A549 (cell line): ENCODE measurements at regions not wholly inside any gene's neighbourhood (a gene's known extent, or its start where the extent isn't known, plus 50 kb on each side); places are given as distances from the start of the nearest gene placed in this dataset.

Experiments
- ATAC-seq, 2 experiments: fragments of 200-7000 bp in 1 of 2; fragments of >200 bp in 1 of 2; cut with Nextera tagmentation in 1 of 2; cut with Tn5 transposase in 1 of 2; 3 replicates each; pipeline versions ENCODE4 v1.8.0 to v1.9.1; 2018 to 2020; ENCODE audit warnings: mild to moderate bottlenecking in 1 of 2, moderate library complexity in 1 of 2
- CTCF ChIA-PET: fragments of 300-600 bp; sonication (Branson Sonifier 250); formaldehyde crosslinking; extraction: SDS; loops from one replicate; lab custom pipeline; 2021; ENCODE audit warnings: antibody characterized with exemption, inconsistent platforms; lab: Yijun Ruan, JAX
- POLR2A ChIA-PET: fragments of 350-600 bp; formaldehyde crosslinking; extraction: SDS; loops from one replicate; lab custom pipeline; 2021; ENCODE audit warnings: antibody characterized with exemption, inconsistent platforms; lab: Yijun Ruan, JAX
- DNase-seq, 2 experiments: peaks; one replicate each; pipeline versions ENCODE4 v3.0.0 to v3.0.0-alpha.2; 2011 to 2016; ENCODE audit warnings: low read depth in 1 of 2, low spot score in 1 of 2
- FAIRE-seq: peaks from 2 replicates; lab custom pipeline; 2011; peaks lifted over from hg19 to GRCh38; lab: Jason Lieb, UNC
- H3K27ac ChIP-seq, 2 experiments: fragments of >200 bp; sonication (Bioruptor Twin); formaldehyde crosslinking; 3 replicates each; pipeline ENCODE4 v1.5.1; 2016 to 2017
- H3K4me1 ChIP-seq: fragments of >200 bp; sonication (Bioruptor Twin); formaldehyde crosslinking; 3 replicates; pipeline ENCODE4 v1.6.1; 2016
- H3K4me2 ChIP-seq: fragments of >200 bp; sonication (Bioruptor Twin); formaldehyde crosslinking; 3 replicates; pipeline ENCODE4 v1.6.1; 2016
- H3K4me3 ChIP-seq: fragments of >200 bp; sonication (Bioruptor Twin); formaldehyde crosslinking; 3 replicates; pipeline ENCODE4 v1.5.1; 2016
- H3K9me3 ChIP-seq: fragments of >200 bp; sonication (Bioruptor Twin); formaldehyde crosslinking; 3 replicates; pipeline ENCODE4 v1.6.1; 2016
- ATOH8 ChIP-seq: fragments of 250-450 bp; sonication (Bioruptor Pico); IDR thresholded peaks from 2 replicates; pipeline ENCODE4 v1.5.0; 2020; ENCODE audit warnings: low read depth, mild to moderate bottlenecking, moderate library complexity
- BCL3 ChIP-seq: fragments of >200 bp; sonication (Bioruptor Twin); formaldehyde crosslinking; IDR thresholded peaks from 3 replicates; pipeline ENCODE4 v1.6.1; 2016
- CBX2 ChIP-seq: fragments of 200-600 bp; sonication (generic); IDR thresholded peaks from 2 replicates; pipeline ENCODE4 v1.6.1; 2016; ENCODE audit warnings: low read depth, mild to moderate bottlenecking, borderline replicate concordance
- CHD2 ChIP-seq: fragments of 150-350 bp; IDR thresholded peaks from 2 replicates; pipeline ENCODE4 v1.6.1; 2014; ENCODE audit warnings: low read length; ENCODE audit not compliant: partially characterized antibody
- CHD4 ChIP-seq: fragments of 200-600 bp; sonication (generic); IDR thresholded peaks from 2 replicates; pipeline ENCODE4 v1.6.1; 2016; ENCODE audit warnings: antibody characterized with exemption, mild to moderate bottlenecking, borderline replicate concordance
- EHF ChIP-seq: fragments of 250-450 bp; sonication (Bioruptor Pico); IDR thresholded peaks from 2 replicates; pipeline ENCODE4 v1.5.0; 2020; ENCODE audit warnings: mild to moderate bottlenecking
- EHMT2 ChIP-seq: fragments of 200-600 bp; sonication (generic); IDR thresholded peaks from 2 replicates; pipeline ENCODE4 v1.6.1; 2016; ENCODE audit warnings: antibody characterized with exemption, low read depth, mild to moderate bottlenecking, moderate library complexity
- EP300 ChIP-seq, 2 experiments: fragments of >200 bp; sonication (Bioruptor Twin); formaldehyde crosslinking; IDR thresholded peaks; 2 replicates in 1 of 2; 3 replicates in 1 of 2; pipeline ENCODE4 v1.6.1; 2016 to 2017
- ESRRA ChIP-seq: fragments of 150-350 bp; IDR thresholded peaks from 2 replicates; pipeline ENCODE4 v1.6.1; 2014; ENCODE audit warnings: mild to moderate bottlenecking, low read length, borderline replicate concordance
- FOSL2 ChIP-seq, 2 experiments: fragments of 450-650 bp in 1 of 2; fragments of >200 bp in 1 of 2; sonication (Bioruptor Twin) in 1 of 2; formaldehyde crosslinking; IDR thresholded peaks; 2 replicates each; pipeline versions ENCODE4 v1.5.0 to v1.6.1; 2016 to 2020; ENCODE audit warnings: mild to moderate bottlenecking in 1 of 2, moderate library complexity in 1 of 2
- FOXS1 ChIP-seq: fragments of 250-450 bp; sonication (Bioruptor Pico); IDR thresholded peaks from 2 replicates; pipeline ENCODE4 v1.5.0; 2020; ENCODE audit warnings: mild to moderate bottlenecking, moderate library complexity
- HEYL ChIP-seq: fragments of 250-450 bp; sonication (Bioruptor Pico); IDR thresholded peaks from 2 replicates; pipeline ENCODE4 v1.8.0; 2021; ENCODE audit warnings: mild to moderate bottlenecking, moderate library complexity
- JUN ChIP-seq, 2 experiments: fragments of >200 bp; sonication (Bioruptor Twin); formaldehyde crosslinking; IDR thresholded peaks; 2 replicates in 1 of 2; 3 replicates in 1 of 2; pipeline ENCODE4 v1.6.1; 2016 to 2017
- JUNB ChIP-seq: fragments of >200 bp; sonication (Bioruptor Twin); formaldehyde crosslinking; IDR thresholded peaks from 2 replicates; pipeline ENCODE4 v1.6.1; 2016
- KDM1A ChIP-seq: fragments of 200-600 bp; sonication (generic); IDR thresholded peaks from 2 replicates; pipeline ENCODE4 v1.6.1; 2016; ENCODE audit warnings: low read depth, mild to moderate bottlenecking
- MAFK ChIP-seq: fragments of 450-650 bp; IDR thresholded peaks from 2 replicates; pipeline ENCODE4 v1.6.1; 2014; ENCODE audit not compliant: partially characterized antibody
- MYC ChIP-seq: IDR thresholded peaks from 2 replicates; pipeline ENCODE4 v1.6.1; 2012; ENCODE audit warnings: mild to moderate bottlenecking, inconsistent platforms, low read length, improper control_type of control experiment, borderline replicate concordance
- PHF8 ChIP-seq: fragments of 200-600 bp; sonication (generic); IDR thresholded peaks from 2 replicates; pipeline ENCODE4 v1.6.1; 2016; ENCODE audit warnings: low read depth, mild to moderate bottlenecking, antibody characterized with exemption, moderate library complexity, borderline replicate concordance
- RAD21 ChIP-seq, 2 experiments: fragments of >200 bp in 1 of 2; sonication (Bioruptor Twin) in 1 of 2; formaldehyde crosslinking in 1 of 2; IDR thresholded peaks in 1 of 2; conservative IDR thresholded peaks in 1 of 2; 2 replicates in 1 of 2; 3 replicates in 1 of 2; pipeline ENCODE4 v1.6.1; 2012 to 2018; ENCODE audit warnings: inconsistent platforms in 1 of 2
- REST ChIP-seq: fragments of 200-600 bp; sonication (generic); IDR thresholded peaks from 2 replicates; pipeline ENCODE4 v1.6.1; 2016; ENCODE audit warnings: antibody characterized with exemption, mild to moderate bottlenecking, moderate library complexity
- SREBF2 ChIP-seq: fragments of 450-650 bp; IDR thresholded peaks from 2 replicates; pipeline ENCODE4 v1.6.1; 2014; ENCODE audit warnings: mild to moderate bottlenecking, moderate library complexity
- TFCP2L1 ChIP-seq: fragments of 250-450 bp; sonication (Bioruptor Pico); IDR thresholded peaks from 2 replicates; pipeline ENCODE4 v1.5.0; 2021; ENCODE audit warnings: mild to moderate bottlenecking
- ZC3H11A ChIP-seq: fragments of 450-650 bp; IDR thresholded peaks from 2 replicates; pipeline ENCODE4 v1.6.1; 2014; ENCODE audit warnings: antibody characterized with exemption, mild to moderate bottlenecking
- ZFP36 ChIP-seq: fragments of 450-650 bp; IDR thresholded peaks from 2 replicates; pipeline ENCODE4 v1.6.1; 2014; ENCODE audit warnings: borderline replicate concordance; ENCODE audit not compliant: partially characterized antibody
- WGBS: methylation state at CpG from one replicate; pipeline ENCODE4 v1.1.6; 2017; ENCODE audit errors: missing lambda C conversion rate; 5-methylcytosine and 5-hydroxymethylcytosine counted together

- Histone ChIP-seq H3K9me3 (no peaks in the 10 kb centered on the region), H3K27ac (no peak overlapping the region), H3K4me1 (no peaks in the 10 kb centered on the region), H3K4me3 (no peak overlapping the region), H3K4me2 (no peak overlapping the region)
- POLR2A ChIA-PET, result no interaction called here
- no peak for DNase-seq
- CTCF ChIA-PET, result interaction anchor here (1.6 kb wide), 1 partner anchor 13 kb away, joined by 3 read pairs; no protein-coding TSS in a partner anchor
- no peak for ATAC-seq
- no peak for TF ChIP-seq CBX2
- peak in 1 of 2 experiments; percentile 22; a peak in 1 of 5 replicates for TF ChIP-seq RAD21 (conservative IDR thresholded peaks at IDR 0.05 in 1 of 2, IDR thresholded peaks at IDR 0.05 in 1 of 2)
- 51% methylated on average over 5 of the region's 5 CpGs for WGBS
- no peak for FAIRE-seq
These were observed 576.8 kb upstream of the TMEM132C start for GRCh38 chr12:127690161-127690560.

- no peaks in the 10 kb centered on the region for H3K4me1 ChIP-seq
- H3K27ac ChIP-seq, result no peak overlapping the region
- TF ChIP-seq EHMT2 (no peak), KDM1A (no peak), JUN (IDR thresholded peaks at IDR 0.05) (no peak), ESRRA (no peak), EP300 (IDR thresholded peaks at IDR 0.05) (no peak), EHF (CRISPR knock-in tag) (no peak), FOSL2 (IDR thresholded peaks at IDR 0.05) (no peak), FOSL2 (CRISPR knock-in tag; IDR thresholded peaks at IDR 0.05) (no peak), REST (no peak), PHF8 (no peak), BCL3 (no peak), CHD4 (no peak), CHD2 (no peak), HEYL (no peak)
- FAIRE-seq, result peak; percentile 99
- H3K9me3 ChIP-seq, result no peaks in the 10 kb centered on the region
- no peak for DNase-seq
- POLR2A ChIA-PET, result no interaction called here
- CTCF ChIA-PET, result no interaction called here
- no peak for ATAC-seq
- no peak overlapping the region for H3K4me2 ChIP-seq
- no peak overlapping the region for H3K4me3 ChIP-seq
These were observed 570.0 kb upstream of the TMEM132C start for GRCh38 chr12:127696963-127697362.

- POLR2A ChIA-PET, result no interaction called here
- FAIRE-seq, result no peak
These were observed 563.9 kb upstream of the TMEM132C start for GRCh38 chr12:127703026-127703425.

More at GRCh38 chr12:127703026-127703425, 563.9 kb upstream of the TMEM132C start:
- TF ChIP-seq ZC3H11A (no peak), ZFP36 (no peak), SREBF2 (no peak), MYC (no peak), ATOH8 (CRISPR knock-in tag) (no peak), TFCP2L1 (CRISPR knock-in tag) (no peak), MAFK (no peak), JUNB (no peak), FOXS1 (CRISPR knock-in tag) (no peak)
- Histone ChIP-seq H3K27ac (no peak overlapping the region), H3K4me3 (no peak overlapping the region), H3K4me2 (no peak overlapping the region), H3K9me3 (no peaks in the 10 kb centered on the region), H3K4me1 (no peaks in the 10 kb centered on the region)
- DNase-seq, result no peak
- CTCF ChIA-PET, result no interaction called here
- no peak for ATAC-seq
- under 1% methylated on average over 6 of the region's 6 CpGs for WGBS
